ENCODE measurements at regions not wholly inside any gene's neighbourhood (a gene's known extent, or its start where the extent isn't known, plus 50 kb on each side); places are given as distances from the start of the nearest gene placed in this dataset.

DNA sequence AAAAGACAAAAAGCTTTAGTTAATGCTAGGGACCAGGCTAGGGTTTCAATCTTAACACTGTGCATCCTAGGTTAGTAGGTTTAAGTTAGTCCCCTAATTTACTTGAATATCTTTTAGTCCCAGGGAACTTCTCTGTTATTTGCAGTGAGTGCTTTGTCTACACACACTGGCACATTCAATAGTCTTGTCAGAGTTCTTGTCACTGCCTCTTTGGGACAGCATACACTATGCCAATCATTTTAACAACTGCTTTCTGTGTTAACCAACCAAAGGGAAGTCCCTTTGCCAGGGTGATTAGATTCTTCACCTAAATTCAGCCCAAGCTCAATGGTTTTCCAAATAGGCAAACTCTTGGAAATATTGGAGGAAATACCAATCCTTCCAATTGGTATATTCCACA is 221.8 kb upstream of the IGFBP7 start:
- TF ChIP-seq, protein P1, sequence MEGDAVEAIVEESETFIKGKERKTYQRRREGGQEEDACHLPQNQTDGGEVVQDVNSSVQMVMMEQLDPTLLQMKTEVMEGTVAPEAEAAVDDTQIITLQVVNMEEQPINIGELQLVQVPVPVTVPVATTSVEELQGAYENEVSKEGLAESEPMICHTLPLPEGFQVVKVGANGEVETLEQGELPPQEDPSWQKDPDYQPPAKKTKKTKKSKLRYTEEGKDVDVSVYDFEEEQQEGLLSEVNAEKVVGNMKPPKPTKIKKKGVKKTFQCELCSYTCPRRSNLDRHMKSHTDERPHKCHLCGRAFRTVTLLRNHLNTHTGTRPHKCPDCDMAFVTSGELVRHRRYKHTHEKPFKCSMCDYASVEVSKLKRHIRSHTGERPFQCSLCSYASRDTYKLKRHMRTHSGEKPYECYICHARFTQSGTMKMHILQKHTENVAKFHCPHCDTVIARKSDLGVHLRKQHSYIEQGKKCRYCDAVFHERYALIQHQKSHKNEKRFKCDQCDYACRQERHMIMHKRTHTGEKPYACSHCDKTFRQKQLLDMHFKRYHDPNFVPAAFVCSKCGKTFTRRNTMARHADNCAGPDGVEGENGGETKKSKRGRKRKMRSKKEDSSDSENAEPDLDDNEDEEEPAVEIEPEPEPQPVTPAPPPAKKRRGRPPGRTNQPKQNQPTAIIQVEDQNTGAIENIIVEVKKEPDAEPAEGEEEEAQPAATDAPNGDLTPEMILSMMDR (IDR thresholded peaks at IDR 0.05 in 2 of 3, conservative IDR thresholded peaks at IDR 0.05 in 1 of 3; ENCODE audit: control insufficient read depth in 2 of 3, extremely low read depth in 1 of 3, insufficient read depth in 1 of 3, low read depth in 3 of 3, low read length in 3 of 3), result no peak
- TF ChIP-seq TCF12 (IDR thresholded peaks at IDR 0.05; ENCODE audit: low read depth, low read length) (no peak), RELA (IDR thresholded peaks at IDR 0.05; ENCODE audit: borderline replicate concordance, partially characterized antibody) (no peak), EP300 (IDR thresholded peaks at IDR 0.05; ENCODE audit: borderline replicate concordance in 1 of 2, control insufficient read depth in 1 of 2, low read depth in 2 of 2, low read length in 2 of 2) (no peak), POLR2AphosphoS5 (IDR thresholded peaks at IDR 0.05; ENCODE audit: low read length) (no peak), KAT2A (conservative IDR thresholded peaks at IDR 0.05; ENCODE audit: control insufficient read depth, low read depth, low read length) (no peak), SMAD1 (IDR thresholded peaks at IDR 0.05; ENCODE audit: low read depth, partially characterized antibody) (no peak)
- TF ChIP-seq, protein P2, sequence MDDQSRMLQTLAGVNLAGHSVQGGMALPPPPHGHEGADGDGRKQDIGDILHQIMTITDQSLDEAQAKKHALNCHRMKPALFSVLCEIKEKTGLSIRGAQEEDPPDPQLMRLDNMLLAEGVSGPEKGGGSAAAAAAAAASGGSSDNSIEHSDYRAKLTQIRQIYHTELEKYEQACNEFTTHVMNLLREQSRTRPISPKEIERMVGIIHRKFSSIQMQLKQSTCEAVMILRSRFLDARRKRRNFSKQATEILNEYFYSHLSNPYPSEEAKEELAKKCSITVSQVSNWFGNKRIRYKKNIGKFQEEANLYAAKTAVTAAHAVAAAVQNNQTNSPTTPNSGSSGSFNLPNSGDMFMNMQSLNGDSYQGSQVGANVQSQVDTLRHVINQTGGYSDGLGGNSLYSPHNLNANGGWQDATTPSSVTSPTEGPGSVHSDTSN (IDR thresholded peaks at IDR 0.05; ENCODE audit: insufficient replicate concordance, low read depth, low read length), result no peak
- TF ChIP-seq, protein P3, sequence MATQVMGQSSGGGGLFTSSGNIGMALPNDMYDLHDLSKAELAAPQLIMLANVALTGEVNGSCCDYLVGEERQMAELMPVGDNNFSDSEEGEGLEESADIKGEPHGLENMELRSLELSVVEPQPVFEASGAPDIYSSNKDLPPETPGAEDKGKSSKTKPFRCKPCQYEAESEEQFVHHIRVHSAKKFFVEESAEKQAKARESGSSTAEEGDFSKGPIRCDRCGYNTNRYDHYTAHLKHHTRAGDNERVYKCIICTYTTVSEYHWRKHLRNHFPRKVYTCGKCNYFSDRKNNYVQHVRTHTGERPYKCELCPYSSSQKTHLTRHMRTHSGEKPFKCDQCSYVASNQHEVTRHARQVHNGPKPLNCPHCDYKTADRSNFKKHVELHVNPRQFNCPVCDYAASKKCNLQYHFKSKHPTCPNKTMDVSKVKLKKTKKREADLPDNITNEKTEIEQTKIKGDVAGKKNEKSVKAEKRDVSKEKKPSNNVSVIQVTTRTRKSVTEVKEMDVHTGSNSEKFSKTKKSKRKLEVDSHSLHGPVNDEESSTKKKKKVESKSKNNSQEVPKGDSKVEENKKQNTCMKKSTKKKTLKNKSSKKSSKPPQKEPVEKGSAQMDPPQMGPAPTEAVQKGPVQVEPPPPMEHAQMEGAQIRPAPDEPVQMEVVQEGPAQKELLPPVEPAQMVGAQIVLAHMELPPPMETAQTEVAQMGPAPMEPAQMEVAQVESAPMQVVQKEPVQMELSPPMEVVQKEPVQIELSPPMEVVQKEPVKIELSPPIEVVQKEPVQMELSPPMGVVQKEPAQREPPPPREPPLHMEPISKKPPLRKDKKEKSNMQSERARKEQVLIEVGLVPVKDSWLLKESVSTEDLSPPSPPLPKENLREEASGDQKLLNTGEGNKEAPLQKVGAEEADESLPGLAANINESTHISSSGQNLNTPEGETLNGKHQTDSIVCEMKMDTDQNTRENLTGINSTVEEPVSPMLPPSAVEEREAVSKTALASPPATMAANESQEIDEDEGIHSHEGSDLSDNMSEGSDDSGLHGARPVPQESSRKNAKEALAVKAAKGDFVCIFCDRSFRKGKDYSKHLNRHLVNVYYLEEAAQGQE (IDR thresholded peaks at IDR 0.05; ENCODE audit: low read depth, low read length), result no peak
- TF ChIP-seq, protein P4, sequence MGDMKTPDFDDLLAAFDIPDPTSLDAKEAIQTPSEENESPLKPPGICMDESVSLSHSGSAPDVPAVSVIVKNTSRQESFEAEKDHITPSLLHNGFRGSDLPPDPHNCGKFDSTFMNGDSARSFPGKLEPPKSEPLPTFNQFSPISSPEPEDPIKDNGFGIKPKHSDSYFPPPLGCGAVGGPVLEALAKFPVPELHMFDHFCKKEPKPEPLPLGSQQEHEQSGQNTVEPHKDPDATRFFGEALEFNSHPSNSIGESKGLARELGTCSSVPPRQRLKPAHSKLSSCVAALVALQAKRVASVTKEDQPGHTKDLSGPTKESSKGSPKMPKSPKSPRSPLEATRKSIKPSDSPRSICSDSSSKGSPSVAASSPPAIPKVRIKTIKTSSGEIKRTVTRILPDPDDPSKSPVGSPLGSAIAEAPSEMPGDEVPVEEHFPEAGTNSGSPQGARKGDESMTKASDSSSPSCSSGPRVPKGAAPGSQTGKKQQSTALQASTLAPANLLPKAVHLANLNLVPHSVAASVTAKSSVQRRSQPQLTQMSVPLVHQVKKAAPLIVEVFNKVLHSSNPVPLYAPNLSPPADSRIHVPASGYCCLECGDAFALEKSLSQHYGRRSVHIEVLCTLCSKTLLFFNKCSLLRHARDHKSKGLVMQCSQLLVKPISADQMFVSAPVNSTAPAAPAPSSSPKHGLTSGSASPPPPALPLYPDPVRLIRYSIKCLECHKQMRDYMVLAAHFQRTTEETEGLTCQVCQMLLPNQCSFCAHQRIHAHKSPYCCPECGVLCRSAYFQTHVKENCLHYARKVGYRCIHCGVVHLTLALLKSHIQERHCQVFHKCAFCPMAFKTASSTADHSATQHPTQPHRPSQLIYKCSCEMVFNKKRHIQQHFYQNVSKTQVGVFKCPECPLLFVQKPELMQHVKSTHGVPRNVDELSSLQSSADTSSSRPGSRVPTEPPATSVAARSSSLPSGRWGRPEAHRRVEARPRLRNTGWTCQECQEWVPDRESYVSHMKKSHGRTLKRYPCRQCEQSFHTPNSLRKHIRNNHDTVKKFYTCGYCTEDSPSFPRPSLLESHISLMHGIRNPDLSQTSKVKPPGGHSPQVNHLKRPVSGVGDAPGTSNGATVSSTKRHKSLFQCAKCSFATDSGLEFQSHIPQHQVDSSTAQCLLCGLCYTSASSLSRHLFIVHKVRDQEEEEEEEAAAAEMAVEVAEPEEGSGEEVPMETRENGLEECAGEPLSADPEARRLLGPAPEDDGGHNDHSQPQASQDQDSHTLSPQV (IDR thresholded peaks at IDR 0.05), result no peak

All from GM12878 (cell line).